Endothelial cell of umbilical vein (primary cell): ENCODE measurements at regions not wholly inside any gene's neighbourhood (a gene's known extent, or its start where the extent isn't known, plus 50 kb on each side); places are given as distances from the start of the nearest gene placed in this dataset.

Experiments used
- BruUV-seq: library from RNA; stranded (reverse); fragments of 400-500 nt; replicated peaks from 2 replicates; lab custom pipeline; 2021; lab: Mats Ljungman, UMichigan
- CTCF ChIA-PET: fragments of 300-600, 350-600 bp; sonication (Branson Sonifier 250); formaldehyde crosslinking; loops from one replicate; lab custom pipeline; 2021; ENCODE audit warnings: antibody characterized with exemption, inconsistent platforms; lab: Charles Lee
- POLR2A ChIA-PET: fragments of 300-600, 350-600 bp; sonication (Branson Sonifier 250); formaldehyde crosslinking; loops from one replicate; lab custom pipeline; 2021; ENCODE audit warnings: antibody characterized with exemption, inconsistent platforms; lab: Charles Lee
- DNase-seq: peaks from one replicate; pipeline ENCODE4 v3.0.0-alpha.2; 2011; ENCODE audit warnings: low read depth, low spot score
- FAIRE-seq: peaks from 2 replicates; lab custom pipeline; 2011; peaks lifted over from hg19 to GRCh38; lab: Jason Lieb, UNC
- H2AFZ ChIP-seq: 2 replicates; pipeline ENCODE4 v1.6.0; 2012; ENCODE audit warnings: low read depth, low read length, control low read depth, inconsistent platforms
- H3K27ac ChIP-seq: 2 replicates; pipeline ENCODE4 v1.5.1; 2011; ENCODE audit warnings: low read depth, mild to moderate bottlenecking, control low read depth, low read length, moderate library complexity; ENCODE audit not compliant: insufficient read depth
- H3K27me3 ChIP-seq, 2 experiments: 2 replicates each; pipeline versions ENCODE4 v1.6.0 to v1.6.1; 2011; ENCODE audit warnings: low read length in 2 of 2, mixed read lengths in 1 of 2; ENCODE audit not compliant: control insufficient read depth in 2 of 2, insufficient read depth in 2 of 2
- H3K36me3 ChIP-seq, 2 experiments: 2 replicates in 1 of 2; 3 replicates in 1 of 2; pipeline ENCODE4 v1.5.1; 2011; ENCODE audit warnings: low read length in 2 of 2, mild to moderate bottlenecking in 1 of 2, moderate library complexity in 1 of 2; ENCODE audit not compliant: control insufficient read depth in 2 of 2, insufficient read depth in 2 of 2; ENCODE audit errors: extremely low read depth in 1 of 2
- H3K4me1 ChIP-seq: 3 replicates; pipeline ENCODE4 v1.5.1; 2011; ENCODE audit warnings: mild to moderate bottlenecking, low read length; ENCODE audit not compliant: control insufficient read depth, insufficient read depth; ENCODE audit errors: extremely low read depth
- H3K4me2 ChIP-seq: 2 replicates; pipeline ENCODE4 v1.6.1; 2011; ENCODE audit warnings: low read length, control low read depth, mixed read lengths; ENCODE audit not compliant: insufficient read depth
- H3K4me3 ChIP-seq, 3 experiments: fragments of 200-600 bp in 1 of 3; sonication (generic), shearing (Covaris generic) in 1 of 3; replicated peaks in 1 of 3; 2 replicates each; pipeline ENCODE4 v1.5.1; 2011 to 2016; ENCODE audit warnings: control low read depth in 3 of 3, low read length in 3 of 3, mild to moderate bottlenecking in 2 of 3, inconsistent platforms in 1 of 3, low read depth in 1 of 3, moderate library complexity in 1 of 3; ENCODE audit not compliant: insufficient read depth in 1 of 3
- H3K79me2 ChIP-seq: 2 replicates; pipeline ENCODE4 v1.6.0; 2012; ENCODE audit warnings: low read length, inconsistent platforms; ENCODE audit not compliant: control insufficient read depth, insufficient read depth
- H3K9ac ChIP-seq: replicated peaks from 2 replicates; pipeline ENCODE3; 2011; ENCODE audit warnings: low read length, control low read depth; ENCODE audit not compliant: insufficient read depth; ENCODE audit errors: extremely low read depth
- H3K9me1 ChIP-seq: replicated peaks from 3 replicates; pipeline ENCODE4 v1.6.0; 2011; ENCODE audit warnings: mild to moderate bottlenecking, low read length; ENCODE audit not compliant: control insufficient read depth, insufficient read depth; ENCODE audit errors: extremely low read depth
- H3K9me3 ChIP-seq: replicated peaks from 2 replicates; pipeline ENCODE4 v1.5.1; 2012; ENCODE audit warnings: low read length, inconsistent platforms; ENCODE audit not compliant: control insufficient read depth, insufficient read depth
- H4K20me1 ChIP-seq: replicated peaks from 2 replicates; pipeline ENCODE3; 2011; ENCODE audit warnings: mild to moderate bottlenecking, low read length; ENCODE audit not compliant: control insufficient read depth, insufficient read depth; ENCODE audit errors: extremely low read depth
- EZH2 ChIP-seq: IDR thresholded peaks from 2 replicates; pipeline ENCODE4 v1.6.1; 2012; ENCODE audit warnings: borderline replicate concordance, low read depth, mild to moderate bottlenecking, moderate library complexity, low read length, inconsistent platforms; ENCODE audit not compliant: severe bottlenecking
- FOS ChIP-seq: IDR thresholded peaks from 2 replicates; pipeline ENCODE4 v1.6.1; 2011; ENCODE audit warnings: mild to moderate bottlenecking, low read length, moderate library complexity, borderline replicate concordance; ENCODE audit not compliant: insufficient read depth
- JUN ChIP-seq: IDR thresholded peaks from 2 replicates; pipeline ENCODE4 v1.6.1; 2011; ENCODE audit warnings: borderline replicate concordance, low read depth; ENCODE audit not compliant: insufficient read length, insufficient read depth
- MYC ChIP-seq: IDR thresholded peaks from one replicate; pipeline ENCODE4 v1.6.1; 2011; ENCODE audit warnings: mild to moderate bottlenecking, low read depth, low read length
- POLR2AphosphoS5 ChIP-seq: IDR thresholded peaks from 2 replicates; pipeline ENCODE4 v1.6.1; 2012; ENCODE audit warnings: low read depth, mild to moderate bottlenecking, control low read depth, low read length, moderate library complexity; ENCODE audit not compliant: insufficient read depth
- dilution Hi-C: fragments of 300-500 bp; cut with MboI; formaldehyde crosslinking; loops from one replicate; pipeline ENCODE4 v1.15.0; 2019; ENCODE audit warnings: low sequenced_read_pairs; ENCODE audit not compliant: extremely low pct_ligation_motif_present
- intact Hi-C: fragments of 100-400 bp; cut with micrococcal nuclease; formaldehyde crosslinking; loops from one replicate; pipeline ENCODE4 v1.10.0; 2022
- TF ChIP-seq, protein P1 (sequence below), 2 donors: IDR thresholded peaks; 1 replicate in 1 of 2; 2 replicates in 1 of 2; pipeline ENCODE4 v1.5.1; 2011; ENCODE audit warnings: low read length in 2 of 2, mild to moderate bottlenecking in 2 of 2, moderate library complexity in 2 of 2, control low read depth in 1 of 2, inconsistent platforms in 1 of 2, low read depth in 1 of 2; ENCODE audit not compliant: insufficient read depth in 1 of 2; ENCODE audit errors: extremely low read depth in 1 of 2
- TF ChIP-seq, protein P2 (sequence below): IDR thresholded peaks from 2 replicates; pipeline ENCODE4 v1.6.1; 2011; ENCODE audit not compliant: insufficient read depth, insufficient read length

DNA sequence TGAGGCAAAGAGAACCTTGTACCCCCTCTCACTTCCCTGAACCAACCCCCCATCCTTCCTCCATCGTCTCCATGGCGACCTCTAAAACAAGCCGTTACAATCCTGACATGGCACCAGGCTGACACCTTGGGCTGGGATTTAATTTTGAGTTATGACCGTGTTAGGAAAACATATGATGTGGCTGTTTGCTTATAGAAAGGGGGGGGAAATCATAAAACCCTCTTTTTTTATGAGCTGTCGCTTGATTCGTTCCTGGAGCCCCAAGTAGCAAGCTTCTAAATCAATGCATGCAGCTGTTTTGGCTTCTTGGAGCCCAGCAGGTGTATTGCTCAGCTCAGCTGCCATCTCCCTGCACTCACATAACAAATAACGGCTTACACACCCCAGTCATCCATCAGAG, 301.2 kb upstream of the SPAG17 start:
- Histone ChIP-seq H3K79me2 (no peaks in the 10 kb centered on the region), H3K4me2 (no peak overlapping the region), H3K27me3 (no peaks in the 10 kb centered on the region), H3K36me3 (no peaks in the 10 kb centered on the region), H3K9ac (no peak overlapping the region), H3K9me3 (no peaks in the 10 kb centered on the region), H3K4me3 (no peak overlapping the region), H3K9me1 (no peaks in the 10 kb centered on the region), H2AFZ (no peak overlapping the region), H3K4me1 (no peaks in the 10 kb centered on the region), H3K27ac (no peak overlapping the region), H4K20me1 (no peaks in the 10 kb centered on the region)
- DNase-seq (no peak), FAIRE-seq (no peak)
- intact Hi-C loops (no loop called here), dilution Hi-C loops (no loop called here)
- no TSS peak for BruUV-seq
- POLR2A ChIA-PET = no interaction called here
- TF ChIP-seq JUN (no peak), MYC (no peak), POLR2AphosphoS5 (no peak), FOS (no peak), EZH2 (no peak)
- TF ChIP-seq, protein P1, sequence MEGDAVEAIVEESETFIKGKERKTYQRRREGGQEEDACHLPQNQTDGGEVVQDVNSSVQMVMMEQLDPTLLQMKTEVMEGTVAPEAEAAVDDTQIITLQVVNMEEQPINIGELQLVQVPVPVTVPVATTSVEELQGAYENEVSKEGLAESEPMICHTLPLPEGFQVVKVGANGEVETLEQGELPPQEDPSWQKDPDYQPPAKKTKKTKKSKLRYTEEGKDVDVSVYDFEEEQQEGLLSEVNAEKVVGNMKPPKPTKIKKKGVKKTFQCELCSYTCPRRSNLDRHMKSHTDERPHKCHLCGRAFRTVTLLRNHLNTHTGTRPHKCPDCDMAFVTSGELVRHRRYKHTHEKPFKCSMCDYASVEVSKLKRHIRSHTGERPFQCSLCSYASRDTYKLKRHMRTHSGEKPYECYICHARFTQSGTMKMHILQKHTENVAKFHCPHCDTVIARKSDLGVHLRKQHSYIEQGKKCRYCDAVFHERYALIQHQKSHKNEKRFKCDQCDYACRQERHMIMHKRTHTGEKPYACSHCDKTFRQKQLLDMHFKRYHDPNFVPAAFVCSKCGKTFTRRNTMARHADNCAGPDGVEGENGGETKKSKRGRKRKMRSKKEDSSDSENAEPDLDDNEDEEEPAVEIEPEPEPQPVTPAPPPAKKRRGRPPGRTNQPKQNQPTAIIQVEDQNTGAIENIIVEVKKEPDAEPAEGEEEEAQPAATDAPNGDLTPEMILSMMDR (IDR thresholded peaks at IDR 0.05; ENCODE audit: extremely low read depth in 1 of 2, insufficient read depth in 1 of 2, low read depth in 1 of 2, low read length in 2 of 2) = no peak
- TF ChIP-seq, protein P2, sequence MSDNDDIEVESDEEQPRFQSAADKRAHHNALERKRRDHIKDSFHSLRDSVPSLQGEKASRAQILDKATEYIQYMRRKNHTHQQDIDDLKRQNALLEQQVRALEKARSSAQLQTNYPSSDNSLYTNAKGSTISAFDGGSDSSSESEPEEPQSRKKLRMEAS = no peak
- CTCF ChIA-PET = no interaction called here
